GM12878 (cell line): ENCODE measurements at regions not wholly inside any gene's neighbourhood (a gene's known extent, or its start where the extent isn't known, plus 50 kb on each side); places are given as distances from the start of the nearest gene placed in this dataset.

ENCODE experiments used
- ATAC-seq: fragments of 200-7000 bp; cut with Tn5 transposase; 3 replicates; pipeline ENCODE4 v1.9.1; 2020; ENCODE audit warnings: mild to moderate bottlenecking, moderate library complexity
- BruUV-seq: library from RNA; stranded (reverse); fragments of 400-500 nt; replicated peaks from 2 replicates; lab custom pipeline; 2021; lab: Mats Ljungman, UMichigan
- CTCF ChIA-PET: fragments of 300-600 bp; sonication (Branson Sonifier 250); formaldehyde crosslinking; extraction: SDS; loops from one replicate; lab custom pipeline; 2021; ENCODE audit warnings: inconsistent platforms; lab: Yijun Ruan, JAX
- POLR2A ChIA-PET: fragments of 350-600 bp; formaldehyde crosslinking; extraction: SDS; loops from one replicate; lab custom pipeline; 2021; ENCODE audit warnings: inconsistent platforms; lab: Charles Lee
- RAD21 ChIA-PET: fragments of 300-600 bp; sonication (Branson Sonifier 250); formaldehyde crosslinking; loops from one replicate; lab custom pipeline; 2023; ENCODE audit warnings: antibody characterized with exemption; ENCODE audit not compliant: unreplicated experiment; lab: Charles Lee
- SMC1A ChIA-PET: fragments of 300-600 bp; sonication (Branson Sonifier 250); formaldehyde crosslinking; loops from one replicate; lab custom pipeline; 2023; ENCODE audit not compliant: unreplicated experiment, uncharacterized antibody; lab: Charles Lee
- DNase-seq: peaks from one replicate; pipeline ENCODE4 v3.0.0-alpha.2; 2011; ENCODE audit warnings: low read depth, low spot score
- FAIRE-seq: peaks from 3 replicates; lab custom pipeline; 2011; peaks lifted over from hg19 to GRCh38; lab: Jason Lieb, UNC
- H2AFZ ChIP-seq: 2 replicates; pipeline ENCODE4 v1.6.0; 2011; ENCODE audit warnings: low read depth, low read length, control low read depth; ENCODE audit not compliant: control insufficient read depth
- H3K27ac ChIP-seq: 2 replicates; pipeline ENCODE4 v1.5.1; 2011; ENCODE audit warnings: control low read depth; ENCODE audit not compliant: control insufficient read depth, insufficient read depth
- H3K27me3 ChIP-seq, 2 experiments: replicated peaks in 1 of 2; 2 replicates each; pipeline versions ENCODE4 v1.6.0 to v1.6.1; 2011; ENCODE audit warnings: low read length in 1 of 2; ENCODE audit not compliant: control insufficient read depth in 2 of 2, insufficient read depth in 2 of 2
- H3K36me3 ChIP-seq, 2 experiments: 2 replicates each; pipeline ENCODE4 v1.5.1; 2011; ENCODE audit warnings: low read length in 1 of 2; ENCODE audit not compliant: control insufficient read depth in 2 of 2, insufficient read depth in 2 of 2
- H3K4me1 ChIP-seq: 2 replicates; pipeline ENCODE4 v1.6.1; 2011; ENCODE audit warnings: mild to moderate bottlenecking, low read length, moderate library complexity, mixed read lengths; ENCODE audit not compliant: control insufficient read depth, insufficient read depth
- H3K4me2 ChIP-seq: 2 replicates; pipeline ENCODE4 v1.6.0; 2011; ENCODE audit warnings: control low read depth; ENCODE audit not compliant: control insufficient read depth, insufficient read depth
- H3K4me3 ChIP-seq: fragments of 200-600 bp; sonication (generic); 2 replicates; pipeline ENCODE4 v1.5.1; 2016
- H3K79me2 ChIP-seq: 2 replicates; pipeline ENCODE4 v1.6.0; 2011; ENCODE audit warnings: low read length; ENCODE audit not compliant: control insufficient read depth, insufficient read depth
- H3K9ac ChIP-seq: 2 replicates; pipeline ENCODE4 v1.8.0; 2011; ENCODE audit warnings: low read length, control low read depth, mixed read lengths; ENCODE audit not compliant: control insufficient read depth, insufficient read depth
- H3K9me3 ChIP-seq: replicated peaks from 3 replicates; pipeline ENCODE4 v1.5.1; 2011; ENCODE audit warnings: mild to moderate bottlenecking, low read length; ENCODE audit not compliant: control insufficient read depth, insufficient read depth
- H4K20me1 ChIP-seq: 2 replicates; pipeline ENCODE4 v1.6.0; 2011; ENCODE audit not compliant: control insufficient read depth, insufficient read depth
- BCL11A ChIP-seq: IDR thresholded peaks from 2 replicates; pipeline ENCODE4 v1.6.1; 2011; ENCODE audit warnings: low read depth, low read length
- BHLHE40 ChIP-seq, 2 experiments: fragments of 450-650 bp in 1 of 2; IDR thresholded peaks; 2 replicates each; pipeline ENCODE4 v1.6.1; 2011 to 2017; ENCODE audit warnings: low read depth in 2 of 2, borderline replicate concordance in 1 of 2, improper control_type of control experiment in 1 of 2, low read length in 1 of 2, mild to moderate bottlenecking in 1 of 2
- EED ChIP-seq: sonication (generic); IDR thresholded peaks from 2 replicates; pipeline ENCODE4 v1.6.1; 2016; ENCODE audit warnings: antibody characterized with exemption, low read depth
- EZH2 ChIP-seq: IDR thresholded peaks from 2 replicates; pipeline ENCODE4 v1.6.1; 2012; ENCODE audit warnings: low read depth, mild to moderate bottlenecking, control low read depth, inconsistent platforms, low read length, borderline replicate concordance; ENCODE audit not compliant: control insufficient read depth
- IRF4 ChIP-seq: IDR thresholded peaks from 2 replicates; pipeline ENCODE4 v1.6.1; 2011; ENCODE audit warnings: low read depth, low read length
- MLLT1 ChIP-seq: fragments of 450-650 bp; IDR thresholded peaks from 2 replicates; pipeline ENCODE4 v1.6.1; 2016; ENCODE audit warnings: mild to moderate bottlenecking
- NR2F1 ChIP-seq: fragments of 450-650 bp; conservative IDR thresholded peaks from 2 replicates; pipeline ENCODE4 v1.6.1; 2017; ENCODE audit warnings: mild to moderate bottlenecking
- REST ChIP-seq: IDR thresholded peaks from 2 replicates; pipeline ENCODE4 v1.6.1; 2012; ENCODE audit warnings: mild to moderate bottlenecking, low read depth, low read length
- RUNX3 ChIP-seq: IDR thresholded peaks from 2 replicates; pipeline ENCODE4 v1.6.1; 2012; ENCODE audit warnings: low read length, inconsistent platforms
- ZNF687 ChIP-seq: fragments of 450-650 bp; IDR thresholded peaks from 2 replicates; pipeline ENCODE4 v1.6.1; 2017; ENCODE audit warnings: mild to moderate bottlenecking, moderate library complexity
- WGBS: methylation state at CpG from one replicate; pipeline ENCODE4 v1.1.6; 2016; ENCODE audit warnings: low lambda C conversion rate; ENCODE audit not compliant: insufficient replicate concordance, insufficient coverage; ENCODE audit errors: missing lambda C conversion rate; 5-methylcytosine and 5-hydroxymethylcytosine counted together
- in situ Hi-C: fragments of 300-500 bp; cut with MboI; formaldehyde crosslinking; loops from 9 replicates; pipeline ENCODE4 v1.14.3; 2018; ENCODE audit warnings: mixed read lengths
- intact Hi-C: fragments of 100-400 bp; cut with micrococcal nuclease; formaldehyde crosslinking; loops from one replicate; pipeline ENCODE4 v1.14.2; 2022; ENCODE audit not compliant: unreplicated experiment

- TF ChIP-seq ZNF687: no peak
- TF ChIP-seq BHLHE40 (IDR thresholded peaks at IDR 0.05; ENCODE audit: borderline replicate concordance in 1 of 2, low read depth in 2 of 2, low read length in 1 of 2): no peak
- TF ChIP-seq NR2F1: 0 out of 2 replicates have a peak, but pooled peaks have one; percentile 22
- peak; percentile 6; the same call in 1 of the 2 replicates for TF ChIP-seq EED
These were observed 158.1 kb upstream of the ZNF184 start (continued) for GRCh38 chr6:27630727-27631608.

- no peaks in the 10 kb centered on the region for H3K27me3 ChIP-seq
- peak overlapping the region; percentile 13; the same call in 1 of the 2 replicates for H3K4me2 ChIP-seq
- no peaks in the 10 kb centered on the region for H3K36me3 ChIP-seq
- POLR2A ChIA-PET: interaction anchor here (1.0 kb wide), 1 partner anchor 16 kb away, joined by 3 read pairs; no protein-coding TSS in a partner anchor
- CTCF ChIA-PET: interaction anchor here (0.9 to 1.2 kb wide), 3 partner anchors 13 to 301 kb away, joined by 3 to 5 read pairs (median 3); no protein-coding TSS in a partner anchor
- H2AFZ ChIP-seq: no peak overlapping the region
- 2% methylated on average over 3 of the region's 3 CpGs for WGBS
- H4K20me1 ChIP-seq: no peaks in the 10 kb centered on the region
- intact Hi-C loops (no loop called here), in situ Hi-C loops (loop anchor here (25.0 kb wide), 1 partner anchor 962 kb away; the partner anchor contains the start of gene ZNF322)
- RAD21 ChIA-PET: interaction anchor here (0.8 kb wide), 1 partner anchor 63 kb away, joined by 4 read pairs; no protein-coding TSS in a partner anchor
- H3K79me2 ChIP-seq: no peaks in the 10 kb centered on the region
- no peak overlapping the region for H3K9ac ChIP-seq
- BruUV-seq: no TSS peak
- H3K27ac ChIP-seq: no peak overlapping the region
- no peak for FAIRE-seq
- H3K4me3 ChIP-seq: no peak overlapping the region
- DNase-seq: no peak
- no peaks in the 10 kb centered on the region for H3K9me3 ChIP-seq
- H3K4me1 ChIP-seq: peaks cover 5% of the 10 kb centered on the region
- peak; percentile 85 for ATAC-seq
- SMC1A ChIA-PET: interaction anchor here (0.6 to 1.3 kb wide), 4 partner anchors 9 to 290 kb away, joined by 3 to 4 read pairs (median 3); no protein-coding TSS in a partner anchor
- TF ChIP-seq EZH2: no peak
- TF ChIP-seq REST: no peak
- TF ChIP-seq NR2F1: 0 out of 2 replicates have a peak, but pooled peaks have one; percentile 17
- TF ChIP-seq RUNX3: peak; percentile 48; the same call in 1 of the 2 replicates
- TF ChIP-seq BCL11A: 0 out of 2 replicates have a peak, but pooled peaks have one; percentile 37
- TF ChIP-seq IRF4: peak; percentile 71; the same call in 1 of the 2 replicates
- no peak for TF ChIP-seq MLLT1
These were observed 151.9 kb upstream of the ZNF184 start for GRCh38 chr6:27624694-27625262.
